NB4 (cell line): ENCODE measurements at regions not wholly inside any gene's neighbourhood (a gene's known extent, or its start where the extent isn't known, plus 50 kb on each side); places are given as distances from the start of the nearest gene placed in this dataset.

Source experiments
- POLR2A ChIP-seq: IDR thresholded peaks from 2 replicates; pipeline ENCODE4 v1.6.1; 2011; ENCODE audit warnings: mild to moderate bottlenecking; ENCODE audit not compliant: insufficient read length; ENCODE audit errors: extremely low read depth
- TF ChIP-seq, protein P1 (sequence below): IDR thresholded peaks from one replicate; pipeline ENCODE4 v1.5.1; 2012; ENCODE audit warnings: low read depth, low read length

DNA sequence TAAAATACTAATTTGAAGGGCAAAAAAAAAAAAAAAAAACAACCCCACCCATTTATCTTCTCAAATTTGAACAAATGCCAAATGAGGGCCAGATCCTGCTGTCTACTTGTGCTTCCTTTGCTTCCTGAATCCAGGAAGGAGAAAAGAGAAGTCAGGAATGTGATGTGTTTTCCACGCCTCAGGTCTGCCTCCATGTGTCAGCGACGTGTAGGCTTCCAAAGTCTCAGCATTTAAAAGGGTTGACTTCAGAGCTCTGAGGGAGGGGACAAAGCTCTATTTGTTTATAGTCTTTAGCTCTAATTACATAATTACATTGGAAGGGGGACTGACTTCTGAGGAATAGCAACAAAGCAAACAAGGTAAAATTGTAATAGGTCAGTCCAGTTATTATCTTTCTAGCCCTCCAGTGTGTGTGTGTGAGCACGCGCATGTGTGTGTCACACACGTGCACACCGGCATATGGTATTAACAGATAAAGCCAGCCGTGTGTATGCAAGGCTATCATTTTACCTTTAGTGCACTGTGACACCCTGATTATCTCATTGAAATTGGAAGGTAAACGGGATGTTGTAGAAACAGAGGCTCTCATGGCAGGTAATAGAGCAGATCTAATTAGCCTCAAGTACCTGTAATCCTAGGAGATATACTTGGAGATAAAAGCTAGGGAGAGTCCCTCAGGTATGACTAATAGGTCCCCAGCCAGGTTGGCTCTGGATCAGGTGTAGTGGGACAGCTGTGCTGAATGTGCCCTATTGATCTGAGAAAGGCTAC lies 911.4 kb upstream of the ZEB2 start:
- TF ChIP-seq, protein P1, sequence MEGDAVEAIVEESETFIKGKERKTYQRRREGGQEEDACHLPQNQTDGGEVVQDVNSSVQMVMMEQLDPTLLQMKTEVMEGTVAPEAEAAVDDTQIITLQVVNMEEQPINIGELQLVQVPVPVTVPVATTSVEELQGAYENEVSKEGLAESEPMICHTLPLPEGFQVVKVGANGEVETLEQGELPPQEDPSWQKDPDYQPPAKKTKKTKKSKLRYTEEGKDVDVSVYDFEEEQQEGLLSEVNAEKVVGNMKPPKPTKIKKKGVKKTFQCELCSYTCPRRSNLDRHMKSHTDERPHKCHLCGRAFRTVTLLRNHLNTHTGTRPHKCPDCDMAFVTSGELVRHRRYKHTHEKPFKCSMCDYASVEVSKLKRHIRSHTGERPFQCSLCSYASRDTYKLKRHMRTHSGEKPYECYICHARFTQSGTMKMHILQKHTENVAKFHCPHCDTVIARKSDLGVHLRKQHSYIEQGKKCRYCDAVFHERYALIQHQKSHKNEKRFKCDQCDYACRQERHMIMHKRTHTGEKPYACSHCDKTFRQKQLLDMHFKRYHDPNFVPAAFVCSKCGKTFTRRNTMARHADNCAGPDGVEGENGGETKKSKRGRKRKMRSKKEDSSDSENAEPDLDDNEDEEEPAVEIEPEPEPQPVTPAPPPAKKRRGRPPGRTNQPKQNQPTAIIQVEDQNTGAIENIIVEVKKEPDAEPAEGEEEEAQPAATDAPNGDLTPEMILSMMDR, result no peak
- TF ChIP-seq POLR2A, result no peak
